ENCODE measurements at regions not wholly inside any gene's neighbourhood (a gene's known extent, or its start where the extent isn't known, plus 50 kb on each side); places are given as distances from the start of the nearest gene placed in this dataset.

- Histone ChIP-seq H3K4me3 (replicated peaks in 1 of 2; ENCODE audit: low read depth in 1 of 2, low read length in 2 of 2) (no peak overlapping the region), H3K9me2 (ENCODE audit: insufficient read depth) (no peaks in the 10 kb centered on the region), H3K4me2 (ENCODE audit: low read length) (no peak overlapping the region), H3K27me3 (ENCODE audit: insufficient read depth, low read length) (no peaks in the 10 kb centered on the region), H3K27ac (ENCODE audit: low read depth, low read length) (no peak overlapping the region), H3K36me3 (ENCODE audit: control insufficient read depth in 1 of 2, insufficient read depth in 2 of 2, low read length in 2 of 2) (no peaks in the 10 kb centered on the region), H3K9me3 (ENCODE audit: control insufficient read depth in 1 of 2, insufficient read depth in 1 of 2, low read depth in 1 of 2, low read length in 2 of 2) (no peaks in the 10 kb centered on the region), H3K9ac (ENCODE audit: low read length) (no peak overlapping the region), H4K20me1 (ENCODE audit: insufficient read depth) (no peaks in the 10 kb centered on the region), H2AFZ (ENCODE audit: low read depth, low read length, poor library complexity, severe bottlenecking) (no peak overlapping the region), H3K79me2 (ENCODE audit: insufficient read depth, low read length) (no peaks in the 10 kb centered on the region), H3K4me1 (ENCODE audit: control insufficient read depth in 1 of 2, insufficient read depth in 2 of 2, low read length in 2 of 2) (no peaks in the 10 kb centered on the region)
- DNase-seq (ENCODE audit: low read depth, low spot score) (no peak), ATAC-seq (no peak)
- POLR2A ChIA-PET, result no interaction called here
- intact Hi-C loops (cut with micrococcal nuclease), result no loop called here
- CTCF ChIA-PET, result no interaction called here
- no TSS peak for BruUV-seq (replicated peaks)
- RAD21 ChIA-PET (ENCODE audit: low non-redundant PET in 1 of 2, low total read pairs in 2 of 2, uncharacterized antibody in 2 of 2, unreplicated experiment in 2 of 2), result no interaction called here
- TF ChIP-seq MAX (IDR thresholded peaks at IDR 0.05), result no peak
- no peak for TF ChIP-seq ZNF274 (IDR thresholded peaks at IDR 0.05; ENCODE audit: low read depth, low read length)
- no peak for TF ChIP-seq ZFX (IDR thresholded peaks at IDR 0.05)
- no peak for TF ChIP-seq YY1 (IDR thresholded peaks at IDR 0.05; ENCODE audit: extremely low read depth, insufficient replicate concordance, low read depth, low read length)
- no peak for TF ChIP-seq EGR1 (IDR thresholded peaks at IDR 0.05; ENCODE audit: low read depth)
- TF ChIP-seq CTCF (IDR thresholded peaks at IDR 0.05 in 2 of 3, conservative IDR thresholded peaks at IDR 0.05 in 1 of 3; ENCODE audit: borderline replicate concordance in 1 of 3, insufficient read depth in 1 of 3, low read depth in 2 of 3, low read length in 2 of 3), result no peak
- TF ChIP-seq FOSL1 (IDR thresholded peaks at IDR 0.05; ENCODE audit: low read depth), result no peak
- TF ChIP-seq ELF1 (IDR thresholded peaks at IDR 0.05; ENCODE audit: borderline replicate concordance, low read depth), result no peak
Observed at GRCh38 chr13:65488606-65489005, 1741.5 kb downstream of the PCDH9 start.

- H2AFZ ChIP-seq (ENCODE audit: low read depth, low read length, poor library complexity, severe bottlenecking), result no peak overlapping the region
- no peaks in the 10 kb centered on the region for H3K79me2 ChIP-seq (ENCODE audit: insufficient read depth, low read length)
- no peaks in the 10 kb centered on the region for H3K4me1 ChIP-seq (ENCODE audit: control insufficient read depth in 1 of 2, insufficient read depth in 2 of 2, low read length in 2 of 2)
- ChIA-PET CTCF (no interaction called here), POLR2A (no interaction called here), RAD21 (ENCODE audit: low non-redundant PET in 1 of 2, low total read pairs in 2 of 2, uncharacterized antibody in 2 of 2, unreplicated experiment in 2 of 2) (no interaction called here)
- no peak for ATAC-seq
- no TSS peak for BruUV-seq (replicated peaks)
- no peak overlapping the region for H3K27ac ChIP-seq (ENCODE audit: low read depth, low read length)
- no peak overlapping the region for H3K4me2 ChIP-seq (ENCODE audit: low read length)
- TF ChIP-seq ZFX (IDR thresholded peaks at IDR 0.05) (no peak), FOSL1 (IDR thresholded peaks at IDR 0.05; ENCODE audit: low read depth) (no peak), EZH2 (IDR thresholded peaks at IDR 0.05) (no peak), RAD21 (IDR thresholded peaks at IDR 0.05; ENCODE audit: low read depth) (no peak)
- no peak overlapping the region for H3K9ac ChIP-seq (ENCODE audit: low read length)
- DNase-seq (ENCODE audit: low read depth, low spot score), result no peak
- no peak overlapping the region for H3K4me3 ChIP-seq (replicated peaks in 1 of 2; ENCODE audit: low read depth in 1 of 2, low read length in 2 of 2)
- no peaks in the 10 kb centered on the region for H3K36me3 ChIP-seq (ENCODE audit: control insufficient read depth in 1 of 2, insufficient read depth in 2 of 2, low read length in 2 of 2)
- intact Hi-C loops (cut with micrococcal nuclease), result no loop called here
- H3K27me3 ChIP-seq (ENCODE audit: insufficient read depth, low read length), result no peaks in the 10 kb centered on the region
- no peaks in the 10 kb centered on the region for H3K9me3 ChIP-seq (ENCODE audit: control insufficient read depth in 1 of 2, insufficient read depth in 1 of 2, low read depth in 1 of 2, low read length in 2 of 2)
- H4K20me1 ChIP-seq (ENCODE audit: insufficient read depth), result no peaks in the 10 kb centered on the region
- no peaks in the 10 kb centered on the region for H3K9me2 ChIP-seq (ENCODE audit: insufficient read depth)
Observed at GRCh38 chr13:65479692-65480091, 1750.4 kb downstream of the PCDH9 start.

All from HCT116 (cell line).